ENCODE measurements at regions not wholly inside any gene's neighbourhood (a gene's known extent, or its start where the extent isn't known, plus 50 kb on each side); places are given as distances from the start of the nearest gene placed in this dataset.
"Not testable (repeated sequence)": the region's sequence is repeated elsewhere in the genome, so short reads cannot be mapped to it uniquely, and the experiment has no call there.

GRCh38 chr7:81851413-81851812 lies 81.6 kb upstream of the HGF start:
- TF ChIP-seq EP300 (IDR thresholded peaks at IDR 0.05) (no peak), POLR2A (IDR thresholded peaks at IDR 0.05) (no peak), CTCF (IDR thresholded peaks at IDR 0.05) (no peak), POLR2AphosphoS5 (IDR thresholded peaks at IDR 0.05) (no peak)
- H3K27ac ChIP-seq: no peak overlapping the region
- H3K9me3 ChIP-seq: no peaks in the 10 kb centered on the region
- no peaks in the 10 kb centered on the region for H3K36me3 ChIP-seq
- H3K27me3 ChIP-seq: no peaks in the 10 kb centered on the region
- H3K4me3 ChIP-seq: no peak overlapping the region
- H3K4me1 ChIP-seq: no peaks in the 10 kb centered on the region
- no peak for DNase-seq (ENCODE audit: low spot score in 2 of 2)

- Histone ChIP-seq H3K9me3 (no peaks in the 10 kb centered on the region), H3K4me1 (no peaks in the 10 kb centered on the region), H3K36me3 (no peaks in the 10 kb centered on the region), H3K4me3 (no peak overlapping the region), H3K27me3 (no peaks in the 10 kb centered on the region), H3K27ac (peak overlapping the region; percentile 40)
- TF ChIP-seq EP300 (IDR thresholded peaks at IDR 0.05): no peak
- no peak for TF ChIP-seq CTCF (IDR thresholded peaks at IDR 0.05)
- no peak for TF ChIP-seq POLR2A (IDR thresholded peaks at IDR 0.05)
- TF ChIP-seq POLR2AphosphoS5 (IDR thresholded peaks at IDR 0.05): no peak
- 69% methylated on average over 1 of the region's 1 CpG for WGBS
- DNase-seq (ENCODE audit: low spot score in 2 of 2): no peak
Measured at GRCh38 chr7:81846398-81846797, 76.6 kb upstream of the HGF start.

- TF ChIP-seq POLR2A (IDR thresholded peaks at IDR 0.05) (no peak), POLR2AphosphoS5 (IDR thresholded peaks at IDR 0.05) (no peak), EP300 (IDR thresholded peaks at IDR 0.05) (no peak), CTCF (IDR thresholded peaks at IDR 0.05) (no peak)
- no peak for DNase-seq (ENCODE audit: low spot score in 2 of 2)
- H3K4me3 ChIP-seq: no peak overlapping the region
- H3K27ac ChIP-seq: peak overlapping the region; percentile 40
- H3K4me1 ChIP-seq: no peaks in the 10 kb centered on the region
- no peaks in the 10 kb centered on the region for H3K27me3 ChIP-seq
- no peaks in the 10 kb centered on the region for H3K36me3 ChIP-seq
- WGBS: 52% methylated on average over 7 of the region's 7 CpGs
- no peaks in the 10 kb centered on the region for H3K9me3 ChIP-seq
Measured at GRCh38 chr7:81845744-81846241, 75.9 kb upstream of the HGF start.

- WGBS: 98% methylated on average over 2 of the region's 2 CpGs
- H3K27ac ChIP-seq; DNase-seq (ENCODE audit: low spot score in 2 of 2); H3K27me3 ChIP-seq; H3K4me1 ChIP-seq; H3K36me3 ChIP-seq; H3K9me3 ChIP-seq; H3K4me3 ChIP-seq: not testable (repeated sequence)
Measured at GRCh38 chr7:81843657-81844056, 73.8 kb upstream of the HGF start.

- no peak overlapping the region for H3K27ac ChIP-seq
- H3K9me3 ChIP-seq: no peaks in the 10 kb centered on the region
- DNase-seq (ENCODE audit: low spot score in 2 of 2): no peak
- no peak for TF ChIP-seq POLR2AphosphoS5 (IDR thresholded peaks at IDR 0.05)
- TF ChIP-seq EP300 (IDR thresholded peaks at IDR 0.05): no peak
- TF ChIP-seq CTCF (IDR thresholded peaks at IDR 0.05): no peak
- TF ChIP-seq POLR2A (IDR thresholded peaks at IDR 0.05): no peak
- H3K4me1 ChIP-seq: no peaks in the 10 kb centered on the region
- WGBS: 83% methylated on average over 2 of the region's 2 CpGs
- no peaks in the 10 kb centered on the region for H3K36me3 ChIP-seq
- no peaks in the 10 kb centered on the region for H3K27me3 ChIP-seq
- H3K4me3 ChIP-seq: no peak overlapping the region
Measured at GRCh38 chr7:81842361-81842760, 72.5 kb upstream of the HGF start.

GRCh38 chr7:81839708-81840369 lies 70.0 kb upstream of the HGF start:
- DNase-seq (ENCODE audit: low spot score in 2 of 2): no peak
- Histone ChIP-seq H3K27ac (no peak overlapping the region), H3K36me3 (no peaks in the 10 kb centered on the region), H3K9me3 (no peaks in the 10 kb centered on the region), H3K4me3 (no peak overlapping the region), H3K27me3 (no peaks in the 10 kb centered on the region), H3K4me1 (no peaks in the 10 kb centered on the region)
- 92% methylated on average over 6 of the region's 6 CpGs for WGBS
- TF ChIP-seq POLR2A (IDR thresholded peaks at IDR 0.05) (no peak), POLR2AphosphoS5 (IDR thresholded peaks at IDR 0.05) (no peak), EP300 (IDR thresholded peaks at IDR 0.05) (no peak)

Data from suprapubic skin (tissue), 4 donors.